ENCODE measurements at regions not wholly inside any gene's neighbourhood (a gene's known extent, or its start where the extent isn't known, plus 50 kb on each side); places are given as distances from the start of the nearest gene placed in this dataset.

- in situ Hi-C loops (cut with MboI; ENCODE audit: low sequenced_read_pairs), result no loop called here
Measured at GRCh38 chr12:23193552-23193951, 568.6 kb downstream of the ETNK1 start.

More at GRCh38 chr12:23193552-23193951, 568.6 kb downstream of the ETNK1 start:
- Histone ChIP-seq H2BK15ac (ENCODE audit: low read depth, low read length) (no peak overlapping the region), H4K8ac (ENCODE audit: low read depth in 2 of 2, low read length in 2 of 2) (no peak overlapping the region), H3K18ac (ENCODE audit: low read depth, low read length) (no peak overlapping the region), H3K4ac (ENCODE audit: low read depth, low read length) (no peak overlapping the region), H3K56ac (ENCODE audit: extremely low read depth, insufficient read depth, low read length) (no peak overlapping the region), H4K91ac (ENCODE audit: insufficient read depth, low read depth, low read length) (no peak overlapping the region), H2AK9ac (replicated peaks; ENCODE audit: low read depth, low read length, poor library complexity) (no peak overlapping the region), H3K27me3 (ENCODE audit: control insufficient read depth, insufficient read depth, low read length) (no peaks in the 10 kb centered on the region), H3K23ac (ENCODE audit: low read depth, low read length) (no peak overlapping the region), H2BK120ac (ENCODE audit: low read depth, low read length) (no peak overlapping the region), H3K4me3 (ENCODE audit: insufficient read depth, low read depth, low read length) (no peak overlapping the region), H3K14ac (replicated peaks; ENCODE audit: low read depth, low read length) (no peak overlapping the region), H3K4me2 (ENCODE audit: low read depth, low read length) (no peak overlapping the region), H3K9me1 (ENCODE audit: insufficient read depth, low read length) (no peaks in the 10 kb centered on the region), H2BK5ac (ENCODE audit: low read depth, low read length, poor library complexity, severe bottlenecking) (no peak overlapping the region), H3K9me3 (ENCODE audit: control insufficient read depth, insufficient read depth, low read length) (no peaks in the 10 kb centered on the region), H3K36me3 (ENCODE audit: control insufficient read depth, insufficient read depth, low read length) (no peaks in the 10 kb centered on the region), H3K27ac (ENCODE audit: insufficient read depth, low read length) (no peak overlapping the region), H2AK5ac (ENCODE audit: low read depth, low read length) (no peak overlapping the region), H4K5ac (ENCODE audit: low read depth, low read length) (no peak overlapping the region), H3K4me1 (ENCODE audit: control insufficient read depth, insufficient read depth, low read length) (no peaks in the 10 kb centered on the region), H2BK20ac (ENCODE audit: low read depth, low read length) (no peak overlapping the region), H2AFZ (replicated peaks; ENCODE audit: low read length, poor library complexity) (no peak overlapping the region), H3K9ac (ENCODE audit: low read depth, low read length) (no peak overlapping the region), H3K79me1 (ENCODE audit: low read depth in 1 of 2, low read length in 2 of 2) (no peaks in the 10 kb centered on the region), H4K20me1 (ENCODE audit: insufficient read depth, low read length) (no peaks in the 10 kb centered on the region)
- intact Hi-C loops (cut with micrococcal nuclease) (no loop called here), dilution Hi-C loops (cut with HindIII; ENCODE audit: low sequenced_read_pairs, unreplicated experiment) (no loop called here)
- no TSS peak for BruUV-seq (replicated peaks)
- TF ChIP-seq FOS (IDR thresholded peaks at IDR 0.05; ENCODE audit: low read depth, low read length) (no peak), ELK1 (IDR thresholded peaks at IDR 0.05; ENCODE audit: borderline replicate concordance, low read depth, low read length) (no peak), CHD1 (IDR thresholded peaks at IDR 0.05; ENCODE audit: low read depth, low read length) (no peak), CTCF (conservative IDR thresholded peaks at IDR 0.05; ENCODE audit: low read depth, low read length) (no peak), BHLHE40 (IDR thresholded peaks at IDR 0.05; ENCODE audit: low read depth, low read length) (no peak), RCOR1 (IDR thresholded peaks at IDR 0.05; ENCODE audit: insufficient replicate concordance, low read length) (no peak), RAD21 (IDR thresholded peaks at IDR 0.05; ENCODE audit: low read length) (no peak), POLR2A (IDR thresholded peaks at IDR 0.05; ENCODE audit: low read depth, low read length) (no peak), SMC3 (IDR thresholded peaks at IDR 0.05; ENCODE audit: low read depth, low read length) (no peak), MXI1 (IDR thresholded peaks at IDR 0.05; ENCODE audit: borderline replicate concordance, low read depth, low read length) (no peak), NFE2L2 (IDR thresholded peaks at IDR 0.05; ENCODE audit: low read depth, low read length) (no peak), MAFK (IDR thresholded peaks at IDR 0.05; ENCODE audit: low read depth, low read length) (no peak), CEBPB (IDR thresholded peaks at IDR 0.05; ENCODE audit: low read depth, low read length) (no peak)
- ATAC-seq (ENCODE audit: low read depth) (no peak), DNase-seq (no peak)
- ChIA-PET POLR2A (ENCODE audit: unreplicated experiment) (no interaction called here), CTCF (no interaction called here)
- 69% methylated on average over 2 of the region's 2 CpGs; no CpG with 5 or more reads in 1 of the 2 experiments for WGBS, 2 experiments (ENCODE audit: extremely low coverage in 2 of 2, insufficient read length in 1 of 2)
